ENCODE measurements at regions not wholly inside any gene's neighbourhood (a gene's known extent, or its start where the extent isn't known, plus 50 kb on each side); places are given as distances from the start of the nearest gene placed in this dataset.
"Not testable (repeated sequence)": the region's sequence is repeated elsewhere in the genome, so short reads cannot be mapped to it uniquely, and the experiment has no call there.

DNA sequence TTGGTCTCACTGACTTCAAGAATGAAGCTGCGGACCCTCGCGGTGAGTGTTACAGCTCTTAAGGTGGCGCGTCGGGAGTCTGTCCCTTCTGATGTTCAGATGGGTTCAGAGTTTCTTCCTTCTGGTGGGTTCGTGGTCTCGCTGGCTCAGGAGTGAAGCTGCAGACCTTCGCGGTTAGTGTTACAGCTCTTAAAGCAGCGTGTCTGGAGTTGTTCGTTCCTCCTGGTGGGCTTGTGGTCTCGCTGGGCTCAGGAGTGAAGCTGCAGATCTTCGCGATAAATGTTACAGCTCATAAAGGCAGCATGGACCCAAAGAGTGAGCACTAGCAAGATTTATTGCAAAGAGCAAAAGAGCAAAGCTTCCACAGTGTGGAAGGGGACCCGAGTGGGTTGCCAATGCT is 119.1 kb upstream of the TOP1 start:
- H3K9me3 ChIP-seq (ENCODE audit: low read length); H2AFZ ChIP-seq (ENCODE audit: low read length); H3K36me3 ChIP-seq (replicated peaks in 1 of 2; ENCODE audit: control insufficient read depth in 1 of 2, insufficient read depth in 2 of 2, low read length in 2 of 2); H4K20me1 ChIP-seq (ENCODE audit: insufficient read depth, low read length); FAIRE-seq; H3K27ac ChIP-seq (ENCODE audit: extremely low read length, insufficient read depth, low read length); H3K4me1 ChIP-seq (ENCODE audit: insufficient read depth, low read length); BruUV-seq (replicated peaks); H3K4me2 ChIP-seq (ENCODE audit: low read depth, low read length); CTCF ChIA-PET (ENCODE audit: low intra/inter-chr PET ratio, low total read pairs); H3K9ac ChIP-seq (ENCODE audit: insufficient read depth, low read depth, low read length); in situ Hi-C loops (cut with HindIII; ENCODE audit: extremely low pct_ligation_motif_present, low pct_unique_long_range_greater_than_20kb); POLR2A ChIA-PET; H3K79me2 ChIP-seq (ENCODE audit: insufficient read depth, low read length); ATAC-seq; intact Hi-C loops (cut with micrococcal nuclease; ENCODE audit: unreplicated experiment); H3K27me3 ChIP-seq (ENCODE audit: control insufficient read depth in 1 of 2, insufficient read depth in 2 of 2, low read length in 2 of 2); H3K4me3 ChIP-seq (replicated peaks in 1 of 3; ENCODE audit: insufficient read depth in 1 of 3, low read depth in 2 of 3, low read length in 3 of 3); DNase-seq (ENCODE audit: low spot score): not testable (repeated sequence)
- 71% methylated on average over 16 of the region's 16 CpGs for WGBS (ENCODE audit: low lambda C conversion rate)

- H3K27me3 ChIP-seq (ENCODE audit: control insufficient read depth in 1 of 2, insufficient read depth in 2 of 2, low read length in 2 of 2); FAIRE-seq; H2AFZ ChIP-seq (ENCODE audit: low read length): not testable (repeated sequence)
Observed at GRCh38 chr20:40910436-40910835, 118.2 kb upstream of the TOP1 start.

GRCh38 chr20:40911152-40911551 is 117.5 kb upstream of the TOP1 start:
- H3K9me3 ChIP-seq (ENCODE audit: low read length); H3K27ac ChIP-seq (ENCODE audit: extremely low read length, insufficient read depth, low read length); H3K36me3 ChIP-seq (replicated peaks in 1 of 2; ENCODE audit: control insufficient read depth in 1 of 2, insufficient read depth in 2 of 2, low read length in 2 of 2); CTCF ChIA-PET (ENCODE audit: low intra/inter-chr PET ratio, low total read pairs); DNase-seq (ENCODE audit: low spot score); ATAC-seq; in situ Hi-C loops (cut with HindIII; ENCODE audit: extremely low pct_ligation_motif_present, low pct_unique_long_range_greater_than_20kb); POLR2A ChIA-PET; H2AFZ ChIP-seq (ENCODE audit: low read length); H4K20me1 ChIP-seq (ENCODE audit: insufficient read depth, low read length); H3K9ac ChIP-seq (ENCODE audit: insufficient read depth, low read depth, low read length); FAIRE-seq; BruUV-seq (replicated peaks); intact Hi-C loops (cut with micrococcal nuclease; ENCODE audit: unreplicated experiment); H3K4me2 ChIP-seq (ENCODE audit: low read depth, low read length); H3K27me3 ChIP-seq (ENCODE audit: control insufficient read depth in 1 of 2, insufficient read depth in 2 of 2, low read length in 2 of 2); H3K79me2 ChIP-seq (ENCODE audit: insufficient read depth, low read length); H3K4me1 ChIP-seq (ENCODE audit: insufficient read depth, low read length); H3K4me3 ChIP-seq (replicated peaks in 1 of 3; ENCODE audit: insufficient read depth in 1 of 3, low read depth in 2 of 3, low read length in 3 of 3): not testable (repeated sequence)
- 77% methylated on average over 20 of the region's 27 CpGs for WGBS (ENCODE audit: low lambda C conversion rate)

More at GRCh38 chr20:40910436-40910835, 118.2 kb upstream of the TOP1 start:
- DNase-seq (ENCODE audit: low spot score); H3K9ac ChIP-seq (ENCODE audit: insufficient read depth, low read depth, low read length); H3K4me1 ChIP-seq (ENCODE audit: insufficient read depth, low read length); H3K4me2 ChIP-seq (ENCODE audit: low read depth, low read length); H3K36me3 ChIP-seq (replicated peaks in 1 of 2; ENCODE audit: control insufficient read depth in 1 of 2, insufficient read depth in 2 of 2, low read length in 2 of 2); POLR2A ChIA-PET; H3K27ac ChIP-seq (ENCODE audit: extremely low read length, insufficient read depth, low read length); H3K4me3 ChIP-seq (replicated peaks in 1 of 3; ENCODE audit: insufficient read depth in 1 of 3, low read depth in 2 of 3, low read length in 3 of 3); intact Hi-C loops (cut with micrococcal nuclease; ENCODE audit: unreplicated experiment); in situ Hi-C loops (cut with HindIII; ENCODE audit: extremely low pct_ligation_motif_present, low pct_unique_long_range_greater_than_20kb); ATAC-seq; CTCF ChIA-PET (ENCODE audit: low intra/inter-chr PET ratio, low total read pairs); H3K79me2 ChIP-seq (ENCODE audit: insufficient read depth, low read length); H3K9me3 ChIP-seq (ENCODE audit: low read length); BruUV-seq (replicated peaks); H4K20me1 ChIP-seq (ENCODE audit: insufficient read depth, low read length): not testable (repeated sequence)
- WGBS (ENCODE audit: low lambda C conversion rate) = 75% methylated on average over 19 of the region's 23 CpGs
